GM12872 (cell line): ENCODE measurements at regions not wholly inside any gene's neighbourhood (a gene's known extent, or its start where the extent isn't known, plus 50 kb on each side); places are given as distances from the start of the nearest gene placed in this dataset.

Source experiments
- CTCF ChIP-seq: IDR thresholded peaks from 3 replicates; pipeline ENCODE4 v1.5.1; 2011; ENCODE audit warnings: low read depth, mild to moderate bottlenecking, low read length, moderate library complexity; ENCODE audit not compliant: insufficient read depth

- no peak for TF ChIP-seq CTCF
These were observed 329.5 kb downstream of the ICE1 start for GRCh38 chr5:5751987-5752386.

- TF ChIP-seq CTCF = no peak
These were observed 329.0 kb downstream of the ICE1 start for GRCh38 chr5:5751498-5751897.

GRCh38 chr5:5741418-5741817 lies 318.9 kb downstream of the ICE1 start:
- TF ChIP-seq CTCF = no peak

GRCh38 chr5:5739490-5739945 lies 317.0 kb downstream of the ICE1 start:
- no peak for TF ChIP-seq CTCF

- TF ChIP-seq CTCF = no peak
These were observed 316.5 kb downstream of the ICE1 start for GRCh38 chr5:5738797-5739489.

GRCh38 chr5:5736007-5736406 lies 313.5 kb downstream of the ICE1 start:
- TF ChIP-seq CTCF = no peak

GRCh38 chr5:5726401-5726800 lies 303.9 kb downstream of the ICE1 start:
- no peak for TF ChIP-seq CTCF
